IMR-90 (cell line): ENCODE measurements at regions not wholly inside any gene's neighbourhood (a gene's known extent, or its start where the extent isn't known, plus 50 kb on each side); places are given as distances from the start of the nearest gene placed in this dataset.

Source experiments
- CEBPB ChIP-seq: IDR thresholded peaks from 2 replicates; pipeline ENCODE4 v1.6.1; 2012; ENCODE audit warnings: low read depth, low read length, improper control_type of control experiment
- MAFK ChIP-seq: IDR thresholded peaks from 2 replicates; pipeline ENCODE4 v1.6.1; 2012; ENCODE audit warnings: low read depth, low read length, improper control_type of control experiment
- POLR2A ChIP-seq: IDR thresholded peaks from 2 replicates; pipeline ENCODE4 v1.6.1; 2012; ENCODE audit warnings: mild to moderate bottlenecking, low read depth, low read length
- TF ChIP-seq, protein P1 (sequence below): conservative IDR thresholded peaks from 2 replicates; pipeline ENCODE4 v1.5.1; 2012; ENCODE audit warnings: mild to moderate bottlenecking, low read depth, low read length, improper control_type of control experiment

DNA sequence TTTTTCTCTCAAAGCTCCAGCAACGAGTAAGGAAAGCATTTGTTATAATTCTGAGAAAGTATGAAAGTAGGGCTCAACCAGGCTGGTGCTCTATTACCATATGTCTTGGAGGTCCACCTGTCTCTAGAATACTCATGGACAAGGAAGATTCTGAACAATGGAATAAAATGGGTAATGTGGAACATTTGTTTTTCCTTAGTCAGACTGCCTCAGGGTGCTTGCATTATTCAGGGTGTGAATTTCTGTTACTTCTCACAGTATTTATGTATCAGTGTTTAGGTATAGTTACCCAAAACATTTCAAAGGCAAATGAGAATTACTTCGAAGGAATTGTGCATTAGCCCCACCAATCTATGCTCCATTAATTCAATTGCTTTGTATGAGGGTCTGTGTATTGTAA, 586.2 kb upstream of the CITED2 start:
- TF ChIP-seq CEBPB (no peak), POLR2A (no peak), MAFK (no peak)
- TF ChIP-seq, protein P1, sequence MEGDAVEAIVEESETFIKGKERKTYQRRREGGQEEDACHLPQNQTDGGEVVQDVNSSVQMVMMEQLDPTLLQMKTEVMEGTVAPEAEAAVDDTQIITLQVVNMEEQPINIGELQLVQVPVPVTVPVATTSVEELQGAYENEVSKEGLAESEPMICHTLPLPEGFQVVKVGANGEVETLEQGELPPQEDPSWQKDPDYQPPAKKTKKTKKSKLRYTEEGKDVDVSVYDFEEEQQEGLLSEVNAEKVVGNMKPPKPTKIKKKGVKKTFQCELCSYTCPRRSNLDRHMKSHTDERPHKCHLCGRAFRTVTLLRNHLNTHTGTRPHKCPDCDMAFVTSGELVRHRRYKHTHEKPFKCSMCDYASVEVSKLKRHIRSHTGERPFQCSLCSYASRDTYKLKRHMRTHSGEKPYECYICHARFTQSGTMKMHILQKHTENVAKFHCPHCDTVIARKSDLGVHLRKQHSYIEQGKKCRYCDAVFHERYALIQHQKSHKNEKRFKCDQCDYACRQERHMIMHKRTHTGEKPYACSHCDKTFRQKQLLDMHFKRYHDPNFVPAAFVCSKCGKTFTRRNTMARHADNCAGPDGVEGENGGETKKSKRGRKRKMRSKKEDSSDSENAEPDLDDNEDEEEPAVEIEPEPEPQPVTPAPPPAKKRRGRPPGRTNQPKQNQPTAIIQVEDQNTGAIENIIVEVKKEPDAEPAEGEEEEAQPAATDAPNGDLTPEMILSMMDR, result no peak
